LNCaP clone FGC (cell line): ENCODE measurements at regions not wholly inside any gene's neighbourhood (a gene's known extent, or its start where the extent isn't known, plus 50 kb on each side); places are given as distances from the start of the nearest gene placed in this dataset.

ENCODE experiments used
- DNase-seq: peaks from one replicate; pipeline ENCODE4 v3.0.0-alpha.2; 2011; ENCODE audit warnings: low read depth
- H3K4me3 ChIP-seq: 2 replicates; pipeline ENCODE4 v1.5.1; 2011; ENCODE audit warnings: mild to moderate bottlenecking, low read depth, low read length, control low read depth
- CTCF ChIP-seq: IDR thresholded peaks from 2 replicates; pipeline ENCODE4 v1.5.1; 2012; ENCODE audit warnings: mild to moderate bottlenecking; ENCODE audit not compliant: control insufficient read depth, insufficient read depth; ENCODE audit errors: extremely low read depth

- no peak for TF ChIP-seq CTCF
- no peak overlapping the region for H3K4me3 ChIP-seq
- no peak for DNase-seq
These were observed 179.5 kb upstream of the SOX4 start for GRCh38 chr6:21414065-21414464.

- no peak overlapping the region for H3K4me3 ChIP-seq
- no peak for TF ChIP-seq CTCF
- no peak for DNase-seq
These were observed 173.2 kb upstream of the SOX4 start for GRCh38 chr6:21420146-21420878.

GRCh38 chr6:21420926-21421325, 172.6 kb upstream of the SOX4 start:
- DNase-seq: no peak
- no peak for TF ChIP-seq CTCF
- no peak overlapping the region for H3K4me3 ChIP-seq

- no peak for TF ChIP-seq CTCF
- no peak for DNase-seq
- H3K4me3 ChIP-seq: no peak overlapping the region
These were observed 170.3 kb upstream of the SOX4 start for GRCh38 chr6:21423106-21423854.

GRCh38 chr6:21426841-21427490, 166.6 kb upstream of the SOX4 start:
- no peak for TF ChIP-seq CTCF

GRCh38 chr6:21429291-21429690, 164.3 kb upstream of the SOX4 start:
- TF ChIP-seq CTCF: no peak
- no peak for DNase-seq

More at GRCh38 chr6:21426841-21427490, 166.6 kb upstream of the SOX4 start:
- no peak overlapping the region for H3K4me3 ChIP-seq
- DNase-seq: peak; percentile 15

More at GRCh38 chr6:21429291-21429690, 164.3 kb upstream of the SOX4 start:
- H3K4me3 ChIP-seq: no peak overlapping the region
